GM23338 (cell line): ENCODE measurements at regions not wholly inside any gene's neighbourhood (a gene's known extent, or its start where the extent isn't known, plus 50 kb on each side); places are given as distances from the start of the nearest gene placed in this dataset.

Experiments
- ATAC-seq: fragments of 200-7000 bp; cut with Tn5 transposase; 3 replicates; pipeline ENCODE4 v1.9.1; 2020
- DNase-seq: peaks from one replicate; pipeline ENCODE4 v3.0.0-alpha.2; 2015; ENCODE audit warnings: low spot score
- H2AFZ ChIP-seq: fragments of 200-600 bp; sonication (generic); 2 replicates; pipeline ENCODE4 v1.8.0; 2016; ENCODE audit warnings: antibody characterized with exemption, mild to moderate bottlenecking, moderate library complexity
- H3F3A ChIP-seq: fragments of 200-600 bp; sonication (generic); replicated peaks from 2 replicates; pipeline ENCODE4 v1.8.0; 2017; ENCODE audit warnings: antibody characterized with exemption, mixed run types, low read depth
- H3K27ac ChIP-seq: fragments of 200-600 bp; sonication (generic); 2 replicates; pipeline ENCODE4 v1.6.1; 2016; ENCODE audit warnings: low read depth
- H3K27me3 ChIP-seq: fragments of 200-600 bp; sonication (generic); 2 replicates; pipeline ENCODE4 v1.8.0; 2016; ENCODE audit warnings: mild to moderate bottlenecking, mixed run types, moderate library complexity; ENCODE audit not compliant: insufficient read depth
- H3K36me3 ChIP-seq: fragments of 200-600 bp; sonication (generic); 2 replicates; pipeline ENCODE4 v1.8.0; 2016; ENCODE audit warnings: mild to moderate bottlenecking; ENCODE audit not compliant: insufficient read depth
- H3K4me1 ChIP-seq: fragments of 200-600 bp; sonication (generic); 2 replicates; pipeline ENCODE4 v1.8.0; 2016; ENCODE audit warnings: mild to moderate bottlenecking, moderate library complexity; ENCODE audit not compliant: insufficient read depth
- H3K4me2 ChIP-seq: fragments of 200-600 bp; sonication (generic); 2 replicates; pipeline ENCODE4 v1.7.1; 2017; ENCODE audit warnings: mixed run types
- H3K4me3 ChIP-seq: fragments of 200-600 bp; sonication (generic); 2 replicates; pipeline ENCODE4 v1.6.1; 2016; ENCODE audit warnings: mixed run types
- H3K79me2 ChIP-seq: fragments of 200-600 bp; sonication (generic); replicated peaks from 2 replicates; pipeline ENCODE4 v1.8.0; 2017; ENCODE audit warnings: mild to moderate bottlenecking; ENCODE audit not compliant: insufficient read depth
- H3K9me2 ChIP-seq: fragments of 200-600 bp; sonication (generic); 2 replicates; pipeline ENCODE4 v1.8.0; 2017; ENCODE audit not compliant: insufficient read depth
- H4K20me1 ChIP-seq: fragments of 200-600 bp; sonication (generic); replicated peaks from 2 replicates; pipeline ENCODE4 v1.8.0; 2017; ENCODE audit warnings: mild to moderate bottlenecking; ENCODE audit not compliant: insufficient read depth
- H3K27ac Mint-ChIP-seq: 2 replicates; pipeline ENCODE4 v1.8.0; 2020; ENCODE audit warnings: inconsistent platforms, mild to moderate bottlenecking, moderate library complexity, mixed read lengths
- H3K27me3 Mint-ChIP-seq: 3 replicates; pipeline ENCODE4 v1.8.0; 2022; ENCODE audit warnings: low read depth, mild to moderate bottlenecking, moderate library complexity, mixed read lengths, inconsistent platforms; ENCODE audit not compliant: insufficient read depth, poor library complexity
- H3K36me3 Mint-ChIP-seq: 3 replicates; pipeline ENCODE4 v1.8.0; 2021; ENCODE audit warnings: low read depth, mild to moderate bottlenecking, inconsistent platforms, moderate library complexity, mixed read lengths
- H3K4me1 Mint-ChIP-seq: 3 replicates; pipeline ENCODE4 v1.8.0; 2020; ENCODE audit warnings: mild to moderate bottlenecking, inconsistent platforms, mixed read lengths
- H3K4me3 Mint-ChIP-seq: 3 replicates; pipeline ENCODE4 v1.8.0; 2021; ENCODE audit warnings: moderate library complexity, mild to moderate bottlenecking, inconsistent platforms, mixed read lengths
- H3K9me3 Mint-ChIP-seq: 3 replicates; pipeline ENCODE4 v1.8.0; 2020; ENCODE audit warnings: moderate library complexity, mild to moderate bottlenecking, inconsistent platforms, mixed read lengths
- CTCF ChIP-seq, 2 experiments: fragments of 200-600 bp in 1 of 2; sonication (generic) in 1 of 2; conservative IDR thresholded peaks; 2 replicates each; pipeline versions ENCODE4 v1.5.1 to v1.6.1; 2016 to 2017; ENCODE audit warnings: antibody characterized with exemption in 2 of 2, low read depth in 2 of 2, mild to moderate bottlenecking in 2 of 2, moderate library complexity in 1 of 2
- ETS1 ChIP-seq: IDR thresholded peaks from 2 replicates; pipeline ENCODE4 v1.6.1; 2016; ENCODE audit warnings: antibody characterized with exemption
- EZH2 ChIP-seq: fragments of 200-600 bp; sonication (generic); IDR thresholded peaks from one replicate; pipeline ENCODE4 v1.8.0; 2017; ENCODE audit warnings: antibody characterized with exemption, mild to moderate bottlenecking, low read depth; ENCODE audit not compliant: unreplicated experiment
- JUNB ChIP-seq: IDR thresholded peaks from one replicate; pipeline ENCODE4 v1.6.1; 2016; ENCODE audit warnings: antibody characterized with exemption; ENCODE audit not compliant: unreplicated experiment
- NANOG ChIP-seq: IDR thresholded peaks from 2 replicates; pipeline ENCODE4 v1.6.1; 2016; ENCODE audit warnings: antibody characterized with exemption, borderline replicate concordance
- POLR2AphosphoS5 ChIP-seq: IDR thresholded peaks from 2 replicates; pipeline ENCODE4 v1.6.1; 2016; ENCODE audit warnings: antibody characterized with exemption, low read depth
- ZNF462 ChIP-seq: fragments of 250-450 bp; sonication (Bioruptor Pico); IDR thresholded peaks from 2 replicates; pipeline ENCODE4 v1.5.0; 2020; ENCODE audit warnings: mild to moderate bottlenecking, moderate library complexity

GRCh38 chr15:70355275-70355795 lies 257.6 kb upstream of the TLE3 start:
- H2AFZ ChIP-seq, result no peak overlapping the region
- TF ChIP-seq NANOG, result no peak
- no peak for TF ChIP-seq ZNF462
- TF ChIP-seq EZH2, result no peak
- no peak for TF ChIP-seq ETS1
- TF ChIP-seq CTCF (conservative IDR thresholded peaks at IDR 0.05; ENCODE audit: low read depth in 2 of 2), result peak in 1 of 2 experiments; percentile 27; a peak in 2 of 4 replicates
- no peak for TF ChIP-seq POLR2AphosphoS5
- TF ChIP-seq JUNB, result no peak
- no peak overlapping the region for H3K27ac Mint-ChIP-seq
- H4K20me1 ChIP-seq, result no peaks in the 10 kb centered on the region
- no peaks in the 10 kb centered on the region for H3F3A ChIP-seq
- peaks cover 6% of the 10 kb centered on the region for H3K27me3 Mint-ChIP-seq
- no peak overlapping the region for H3K4me3 Mint-ChIP-seq
- ATAC-seq, result peak; percentile 46
- no peaks in the 10 kb centered on the region for H3K27me3 ChIP-seq
- H3K4me1 ChIP-seq, result no peaks in the 10 kb centered on the region
- H3K36me3 Mint-ChIP-seq, result no peaks in the 10 kb centered on the region
- no peak overlapping the region for H3K27ac ChIP-seq
- H3K4me2 ChIP-seq, result no peak overlapping the region
- H3K36me3 ChIP-seq, result no peaks in the 10 kb centered on the region
- peaks cover 2% of the 10 kb centered on the region; the same call in 2 of the 3 replicates for H3K4me1 Mint-ChIP-seq
- H3K79me2 ChIP-seq, result no peaks in the 10 kb centered on the region
- DNase-seq, result no peak
- no peaks in the 10 kb centered on the region for H3K9me2 ChIP-seq
- H3K4me3 ChIP-seq, result no peak overlapping the region
- no peaks in the 10 kb centered on the region for H3K9me3 Mint-ChIP-seq
